Testis (tissue), 2 donors: ENCODE measurements at regions not wholly inside any gene's neighbourhood (a gene's known extent, or its start where the extent isn't known, plus 50 kb on each side); places are given as distances from the start of the nearest gene placed in this dataset.

Experiments used
- DNase-seq: peaks from one replicate; pipeline ENCODE4 v3.0.0-alpha.2; 2019
- H3K27ac ChIP-seq, 2 donors: fragments of 200-600 bp; sonication (generic); one replicate each; pipeline ENCODE4 v1.5.1; 2019
- H3K27me3 ChIP-seq: fragments of 200-600 bp; sonication (generic); one replicate; pipeline ENCODE4 v1.5.1; 2019
- H3K36me3 ChIP-seq: fragments of 200-600 bp; sonication (generic); one replicate; pipeline ENCODE4 v1.5.1; 2017; ENCODE audit warnings: low read depth; ENCODE audit errors: missing control alignments
- H3K4me1 ChIP-seq: fragments of 200-600 bp; sonication (generic); one replicate; pipeline ENCODE4 v1.5.1; 2019
- H3K4me3 ChIP-seq, 2 donors: fragments of 200-600 bp; sonication (generic); one replicate each; pipeline ENCODE4 v1.5.1; 2017 to 2019
- H3K9me3 ChIP-seq: fragments of 200-600 bp; sonication (generic); one replicate; pipeline ENCODE4 v1.5.1; 2017
- CTCF ChIP-seq, 3 experiments: fragments of 450-650 bp in 2 of 3; fragments of 200-600 bp in 1 of 3; sonication (generic) in 1 of 3; IDR thresholded peaks; one replicate each; pipeline ENCODE4 v1.5.1; 2016 to 2019; ENCODE audit warnings: antibody characterized with exemption in 3 of 3, mild to moderate bottlenecking in 2 of 3, moderate library complexity in 1 of 3
- POLR2A ChIP-seq: fragments of 450-650 bp; IDR thresholded peaks from one replicate; pipeline ENCODE4 v1.6.1; 2017; ENCODE audit warnings: antibody characterized with exemption, mild to moderate bottlenecking, moderate library complexity
- WGBS, 2 donors: methylation state at CpG; one replicate each; pipeline ENCODE4 v1.1.5; 2018; 5-methylcytosine and 5-hydroxymethylcytosine counted together
- intact Hi-C: fragments of 100-400 bp; cut with DNase I; formaldehyde crosslinking; loops from one replicate; pipeline ENCODE4 v1.15.1; 2023; ENCODE audit warnings: low total_unique reads

- no peaks in the 10 kb centered on the region for H3K27me3 ChIP-seq
- no peak overlapping the region for H3K4me3 ChIP-seq
- H3K9me3 ChIP-seq, result no peaks in the 10 kb centered on the region
- intact Hi-C loops, result no loop called here
- no peak overlapping the region for H3K27ac ChIP-seq
- no peaks in the 10 kb centered on the region for H3K4me1 ChIP-seq
- TF ChIP-seq POLR2A, result no peak
- TF ChIP-seq CTCF (IDR thresholded peaks at IDR 0.05), result no peak
- DNase-seq, result no peak
- H3K36me3 ChIP-seq, result no peaks in the 10 kb centered on the region
- 96 to 97% methylated on average over 1 of the region's 1 CpG for WGBS, 2 donors
Measured at GRCh38 chr2:7701791-7702190, 784.6 kb downstream of the RNF144A start.

DNA sequence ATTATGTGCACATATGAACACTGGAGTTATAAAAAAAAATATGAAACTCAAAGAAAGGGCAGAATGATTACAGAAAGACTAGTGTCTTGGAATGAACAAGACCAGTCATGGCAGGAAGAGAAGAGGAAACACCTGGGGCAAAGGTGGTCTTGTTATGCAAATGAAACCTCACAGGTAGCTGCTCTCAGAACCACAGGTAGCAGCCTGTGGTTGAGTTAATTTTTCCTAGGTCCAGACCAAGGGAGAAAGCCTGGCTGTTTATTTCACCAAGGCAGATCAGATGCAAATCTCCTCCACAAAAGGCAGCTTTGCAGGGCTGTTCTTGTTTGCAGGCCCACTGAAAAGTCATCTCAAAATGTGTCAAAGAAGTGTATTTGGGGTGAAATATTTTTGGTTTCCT, 785.8 kb downstream of the RNF144A start:
- Histone ChIP-seq H3K36me3 (no peaks in the 10 kb centered on the region), H3K27ac (no peak overlapping the region), H3K9me3 (no peaks in the 10 kb centered on the region), H3K27me3 (no peaks in the 10 kb centered on the region), H3K4me1 (no peaks in the 10 kb centered on the region), H3K4me3 (no peak overlapping the region)
- intact Hi-C loops, result no loop called here
- no peak for DNase-seq
- TF ChIP-seq POLR2A, result no peak
- no peak for TF ChIP-seq CTCF (IDR thresholded peaks at IDR 0.05)

DNA sequence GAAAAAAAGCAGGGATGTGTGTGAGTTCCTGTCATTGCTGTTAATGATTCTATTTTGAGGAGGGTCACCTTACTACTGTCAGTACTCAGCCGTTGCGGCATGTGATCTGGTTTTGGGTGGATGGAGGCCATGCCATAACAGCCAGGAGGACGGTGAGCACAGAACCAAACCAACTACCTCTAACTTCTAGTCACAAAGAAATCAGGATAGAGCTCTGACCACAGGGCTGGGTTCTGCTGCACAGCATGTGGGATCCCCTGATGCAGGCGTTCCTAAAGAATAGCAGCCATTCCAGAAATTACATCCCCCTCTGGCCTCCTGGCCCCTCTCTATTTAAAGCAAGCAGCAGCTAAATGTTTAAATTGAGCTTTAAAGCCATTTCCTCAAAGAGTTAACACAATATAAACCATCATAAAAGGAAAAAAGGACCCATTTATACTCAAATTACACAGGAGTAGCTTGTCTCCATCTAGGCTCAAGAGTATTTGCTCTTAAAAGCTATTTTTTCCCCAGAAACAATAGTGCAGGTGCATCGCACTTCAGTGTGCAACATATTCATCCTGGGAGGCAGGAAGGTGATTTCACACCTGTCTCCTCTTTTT, 786.4 kb downstream of the RNF144A start:
- Histone ChIP-seq H3K27ac (no peak overlapping the region), H3K36me3 (no peaks in the 10 kb centered on the region), H3K4me3 (no peak overlapping the region), H3K27me3 (no peaks in the 10 kb centered on the region), H3K9me3 (no peaks in the 10 kb centered on the region), H3K4me1 (no peaks in the 10 kb centered on the region)
- intact Hi-C loops, result no loop called here
- no peak for TF ChIP-seq POLR2A
- TF ChIP-seq CTCF (IDR thresholded peaks at IDR 0.05), result no peak
- DNase-seq, result no peak
- 81 to 86% methylated on average over 5 of the region's 5 CpGs for WGBS, 2 donors

- 72% methylated on average over 6 of the region's 6 CpGs for WGBS, 2 donors
- TF ChIP-seq CTCF (IDR thresholded peaks at IDR 0.05) (no peak), POLR2A (no peak)
- no peaks in the 10 kb centered on the region for H3K27me3 ChIP-seq
- no peak overlapping the region for H3K27ac ChIP-seq
- H3K4me3 ChIP-seq, result no peak overlapping the region
- H3K9me3 ChIP-seq, result no peaks in the 10 kb centered on the region
- intact Hi-C loops, result no loop called here
- DNase-seq, result no peak
- no peaks in the 10 kb centered on the region for H3K4me1 ChIP-seq
- no peaks in the 10 kb centered on the region for H3K36me3 ChIP-seq
Measured at GRCh38 chr2:7704296-7704865, 787.2 kb downstream of the RNF144A start.

- intact Hi-C loops, result no loop called here
- Histone ChIP-seq H3K4me3 (no peak overlapping the region), H3K27ac (no peak overlapping the region), H3K4me1 (no peaks in the 10 kb centered on the region), H3K36me3 (no peaks in the 10 kb centered on the region), H3K9me3 (no peaks in the 10 kb centered on the region), H3K27me3 (no peaks in the 10 kb centered on the region)
- no peak for TF ChIP-seq POLR2A
- no peak for TF ChIP-seq CTCF (IDR thresholded peaks at IDR 0.05)
- 95 to 96% methylated on average over 2 of the region's 2 CpGs for WGBS, 2 donors
- no peak for DNase-seq
Measured at GRCh38 chr2:7706791-7707190, 789.6 kb downstream of the RNF144A start.
